Urinary bladder (tissue), 3 donors: ENCODE measurements at regions not wholly inside any gene's neighbourhood (a gene's known extent, or its start where the extent isn't known, plus 50 kb on each side); places are given as distances from the start of the nearest gene placed in this dataset.
"Not testable (repeated sequence)": the region's sequence is repeated elsewhere in the genome, so short reads cannot be mapped to it uniquely, and the experiment has no call there.

ENCODE experiments used
- DNase-seq: peaks from one replicate; pipeline ENCODE4 v3.0.0-alpha.2; 2015; ENCODE audit errors: extremely low spot score
- H3K27ac ChIP-seq: one replicate; pipeline ENCODE4 v1.5.1; 2013; ENCODE audit warnings: low read depth, mild to moderate bottlenecking, moderate library complexity
- H3K36me3 ChIP-seq: one replicate; pipeline ENCODE4 v1.6.1; 2013; ENCODE audit warnings: mild to moderate bottlenecking, moderate library complexity; ENCODE audit not compliant: insufficient read depth
- H3K4me1 ChIP-seq: one replicate; pipeline ENCODE4 v1.6.1; 2013; ENCODE audit warnings: mild to moderate bottlenecking, moderate library complexity; ENCODE audit not compliant: insufficient read depth
- H3K4me3 ChIP-seq: one replicate; pipeline ENCODE4 v1.5.1; 2013; ENCODE audit warnings: low read depth, low read length
- whole genome bisulfite sequencing: extraction: QIAGEN DNeasy Blood & Tissue Kit; methylation state at CpG from one replicate; pipeline ENCODE4 v1.1.7; 2013; 5-methylcytosine and 5-hydroxymethylcytosine counted together
- donor health status: healthy with polysubstance abuse.
- donor health status: healthy.

DNA sequence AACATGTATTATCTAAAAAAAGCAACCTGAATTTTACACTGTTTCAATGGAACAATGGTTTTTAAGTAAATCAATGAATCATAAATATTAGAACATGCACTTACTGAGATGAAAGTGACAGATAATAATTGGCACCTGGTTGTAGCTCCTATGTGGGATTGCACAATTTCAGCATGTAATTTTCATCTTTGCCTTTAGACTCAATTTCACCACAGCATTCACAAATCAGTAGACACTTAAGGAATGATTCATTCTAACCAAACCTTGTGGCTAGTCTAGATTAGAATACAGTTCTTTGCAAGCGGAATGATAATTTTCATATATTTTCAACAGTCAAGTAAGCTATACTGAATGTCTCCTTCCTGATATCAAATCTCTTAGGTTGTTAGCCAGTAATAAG lies 853.4 kb downstream of the KCNT2 start:
- no peak overlapping the region for H3K27ac ChIP-seq
- no peaks in the 10 kb centered on the region for H3K4me1 ChIP-seq
- H3K4me3 ChIP-seq, result no peak overlapping the region
- WGBS, result 47% methylated on average over 1 of the region's 1 CpG
- DNase-seq, result no peak
- no peaks in the 10 kb centered on the region for H3K36me3 ChIP-seq

DNA sequence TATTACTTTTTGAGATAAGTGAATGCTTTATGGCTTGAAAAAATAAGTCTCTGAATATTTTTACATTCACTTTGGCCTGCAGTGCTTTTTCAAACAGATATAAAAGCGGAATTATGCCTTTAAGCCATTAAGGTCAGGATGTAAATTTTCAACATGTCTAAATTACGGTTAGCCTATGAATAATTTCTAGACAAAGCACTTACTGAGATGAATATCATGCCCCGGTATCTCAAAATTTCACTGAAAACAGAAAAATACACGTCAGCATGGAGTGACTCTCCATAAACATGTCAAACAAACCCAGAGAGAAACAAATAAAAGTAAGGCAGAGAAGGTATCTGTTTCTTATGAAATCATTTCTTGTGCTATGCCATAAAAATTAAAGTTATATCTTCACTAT lies 853.9 kb downstream of the KCNT2 start:
- Histone ChIP-seq H3K36me3 (no peaks in the 10 kb centered on the region), H3K4me1 (no peaks in the 10 kb centered on the region), H3K4me3 (no peak overlapping the region), H3K27ac (no peak overlapping the region)
- WGBS, result 59% methylated on average over 4 of the region's 4 CpGs
- DNase-seq, result peak; percentile 2

DNA sequence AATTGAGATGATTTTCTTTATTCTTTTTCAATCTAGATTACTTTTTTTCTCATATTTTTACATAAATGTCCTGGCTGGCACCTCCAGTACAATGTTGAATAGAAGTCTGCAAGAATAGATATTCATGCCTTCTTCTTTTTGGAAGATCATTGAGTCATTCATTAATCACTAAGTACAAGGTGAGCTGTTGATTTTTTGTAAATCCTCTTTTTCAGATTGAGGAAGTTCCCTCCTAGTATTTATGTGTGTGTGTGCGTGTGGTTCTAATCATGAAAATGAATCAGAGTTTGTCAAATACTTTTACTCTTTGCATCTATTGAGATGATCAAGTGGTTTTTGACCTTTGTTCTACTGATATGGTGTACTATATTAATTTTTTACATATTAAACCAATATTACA lies 859.3 kb downstream of the KCNT2 start:
- WGBS, result 90% methylated on average over 1 of the region's 1 CpG
- no peak overlapping the region for H3K4me3 ChIP-seq

DNA sequence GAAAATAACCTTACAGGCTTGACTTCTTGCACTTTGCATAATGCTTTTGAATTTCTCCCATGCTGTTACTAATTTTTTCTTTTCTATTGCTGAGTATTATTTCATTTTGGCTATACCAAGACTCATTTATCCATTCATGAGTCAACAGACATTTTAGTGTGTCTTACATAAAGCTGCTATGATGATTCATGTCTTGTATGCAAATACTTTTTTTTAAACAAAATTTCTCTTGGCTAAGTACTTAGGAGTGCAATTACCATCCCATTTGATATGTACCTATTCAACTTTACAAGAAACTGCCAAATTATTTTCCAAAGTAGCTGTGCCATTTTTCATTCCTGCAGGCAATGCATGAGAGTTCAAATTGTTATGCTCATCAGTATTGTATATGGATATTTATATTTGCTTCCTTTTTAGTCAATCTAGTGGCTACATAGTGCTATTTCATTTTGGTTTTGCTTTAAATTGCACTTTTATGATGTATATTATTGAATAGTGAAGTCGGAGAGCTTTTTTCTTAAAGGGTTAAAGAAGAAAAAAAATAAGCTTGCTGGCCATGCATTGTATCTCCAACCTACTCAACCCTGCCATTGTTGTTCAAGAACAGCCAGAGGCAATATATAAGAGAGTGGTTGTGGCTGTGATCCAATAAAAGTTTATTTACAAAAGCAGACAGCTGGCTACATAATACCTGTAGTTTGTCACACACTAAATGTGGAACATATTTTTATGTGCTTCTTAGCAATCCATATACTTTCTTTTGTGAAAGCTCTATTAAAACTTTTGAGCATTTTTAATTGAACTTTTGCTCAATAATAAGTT lies 862.8 kb downstream of the KCNT2 start:
- Histone ChIP-seq H3K4me3 (no peak overlapping the region), H3K27ac (no peak overlapping the region), H3K4me1 (no peaks in the 10 kb centered on the region), H3K36me3 (no peaks in the 10 kb centered on the region)
- WGBS, result 81% methylated on average over 1 of the region's 1 CpG
- DNase-seq, result no peak

More for the DNA sequence above, 859.3 kb downstream of the KCNT2 start:
- no peaks in the 10 kb centered on the region for H3K4me1 ChIP-seq
- H3K27ac ChIP-seq, result no peak overlapping the region
- DNase-seq, result no peak
- H3K36me3 ChIP-seq, result no peaks in the 10 kb centered on the region

DNA sequence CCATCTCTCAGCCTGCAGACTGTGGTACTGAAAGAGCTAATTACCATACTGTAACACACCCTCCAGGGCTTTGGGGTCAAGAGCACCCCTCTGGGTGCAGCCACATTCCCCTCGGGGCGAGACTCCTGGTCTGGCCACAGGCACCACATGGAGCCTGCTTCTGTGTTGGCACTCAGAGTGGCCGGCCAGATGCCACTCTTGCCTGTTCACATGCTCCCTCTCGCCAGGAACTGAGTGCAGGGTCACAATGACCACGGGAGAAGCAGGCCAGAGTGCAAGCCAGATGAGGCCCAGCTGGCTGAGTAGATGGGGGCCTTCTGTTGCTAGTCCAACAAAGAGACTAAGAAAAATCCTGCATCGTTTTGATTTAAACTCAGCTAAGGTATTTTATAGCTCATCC lies 864.0 kb downstream of the KCNT2 start:
- Histone ChIP-seq H3K4me1 (no peaks in the 10 kb centered on the region), H3K36me3 (no peaks in the 10 kb centered on the region), H3K27ac (no peak overlapping the region), H3K4me3 (no peak overlapping the region)
- WGBS, result 88% methylated on average over 6 of the region's 6 CpGs
- DNase-seq, result no peak

DNA sequence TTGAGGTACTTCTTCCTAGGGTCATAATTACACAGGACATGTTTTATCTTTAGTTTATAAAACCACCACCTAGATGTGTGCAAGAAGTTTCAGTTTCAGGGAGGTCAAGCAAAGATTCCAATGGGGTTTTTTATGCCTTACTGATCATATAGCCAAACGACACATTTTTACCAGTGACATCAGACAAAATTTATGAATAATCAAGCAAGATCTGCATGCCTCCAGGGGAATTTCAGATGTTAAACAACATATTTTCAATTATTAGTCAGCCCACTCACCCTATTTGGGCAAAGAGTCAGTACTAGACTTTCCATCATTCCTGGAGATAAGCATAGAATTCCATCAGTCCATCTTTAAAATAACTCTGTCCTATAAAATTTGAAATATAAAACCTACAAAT lies 867.4 kb downstream of the KCNT2 start:
- Histone ChIP-seq H3K27ac (no peak overlapping the region), H3K4me3 (no peak overlapping the region), H3K36me3 (no peaks in the 10 kb centered on the region), H3K4me1 (no peaks in the 10 kb centered on the region)
- WGBS, result 80% methylated on average over 1 of the region's 1 CpG
- no peak for DNase-seq

DNA sequence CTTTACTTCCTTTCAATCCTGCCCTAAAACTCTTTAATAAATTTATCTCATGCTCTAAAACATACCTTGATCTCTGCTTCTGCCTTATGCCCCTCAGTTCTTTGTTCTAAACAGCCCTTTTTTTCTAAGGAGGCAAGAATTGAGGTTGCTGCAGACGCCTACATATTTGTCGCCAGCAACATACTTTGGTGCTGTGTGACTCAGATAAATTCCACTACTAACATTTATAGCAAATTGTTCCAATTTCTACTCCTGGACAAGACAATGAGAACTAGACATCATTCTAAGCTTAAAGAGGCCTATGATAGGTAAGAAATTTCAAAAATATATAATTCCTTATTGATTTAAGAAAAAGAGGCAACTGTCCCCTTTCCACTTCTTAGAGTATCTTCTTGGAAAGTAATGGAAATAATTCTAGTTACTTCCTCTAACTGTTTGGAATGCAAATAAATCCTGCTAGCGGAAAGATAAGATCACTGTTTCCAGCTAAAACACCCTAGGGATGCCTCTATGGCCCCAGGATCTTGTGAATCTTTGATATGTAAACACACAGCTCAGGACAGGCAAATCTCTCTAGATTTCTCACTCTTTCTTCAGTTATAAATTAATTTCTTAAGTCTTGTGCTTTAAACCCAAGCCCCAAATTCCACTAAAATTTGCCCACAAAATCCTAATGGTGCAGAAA lies 869.1 kb downstream of the KCNT2 start:
- no peak for DNase-seq
- 78% methylated on average over 3 of the region's 3 CpGs for WGBS
- Histone ChIP-seq H3K36me3 (no peaks in the 10 kb centered on the region), H3K27ac (no peak overlapping the region), H3K4me3 (no peak overlapping the region), H3K4me1 (no peaks in the 10 kb centered on the region)

DNA sequence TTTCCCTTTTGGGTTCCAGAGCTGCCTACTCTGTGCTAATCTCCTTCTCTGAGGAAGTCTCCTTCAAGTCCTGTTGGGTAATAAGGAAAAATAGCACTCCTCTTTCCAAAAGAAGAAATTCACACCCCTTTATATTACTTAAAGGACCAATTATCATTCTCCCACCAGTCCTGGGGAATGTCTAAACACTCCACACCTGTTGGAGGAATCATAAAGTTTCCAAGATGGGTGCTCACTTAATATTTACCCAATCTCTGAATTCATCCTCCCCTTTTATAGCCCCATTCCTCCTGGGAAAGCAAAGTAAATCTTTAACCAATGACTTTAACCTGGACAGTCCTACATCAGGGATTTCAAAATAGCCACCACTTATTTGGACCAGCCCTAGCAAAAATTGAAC lies 873.1 kb downstream of the KCNT2 start:
- Histone ChIP-seq H3K4me3 (no peak overlapping the region), H3K27ac (no peak overlapping the region), H3K36me3 (no peaks in the 10 kb centered on the region), H3K4me1 (no peaks in the 10 kb centered on the region)
- no peak for DNase-seq

DNA sequence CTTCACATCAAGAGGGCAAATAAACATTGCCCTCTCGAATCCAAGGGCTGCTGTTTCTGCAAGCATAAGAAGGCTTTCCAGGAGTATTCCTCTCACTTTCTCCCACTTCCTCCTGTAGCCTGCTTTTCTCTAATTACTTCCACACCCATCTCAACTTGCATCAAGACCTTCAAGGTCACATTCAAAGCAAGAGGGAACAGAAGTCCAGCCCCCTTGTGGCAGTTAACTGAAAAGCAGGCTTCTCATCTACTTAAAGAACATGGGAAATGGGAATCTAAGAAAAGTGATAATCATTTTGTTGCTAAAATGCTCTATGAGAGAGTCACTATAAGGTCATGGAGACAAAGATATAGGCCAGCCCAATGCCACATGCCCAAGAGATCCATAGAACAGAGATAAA lies 874.4 kb downstream of the KCNT2 start:
- H3K27ac ChIP-seq, result no peak overlapping the region
- no peaks in the 10 kb centered on the region for H3K4me1 ChIP-seq
- no peak for DNase-seq
- H3K36me3 ChIP-seq, result no peaks in the 10 kb centered on the region
- WGBS, result 90% methylated on average over 1 of the region's 1 CpG
- no peak overlapping the region for H3K4me3 ChIP-seq

DNA sequence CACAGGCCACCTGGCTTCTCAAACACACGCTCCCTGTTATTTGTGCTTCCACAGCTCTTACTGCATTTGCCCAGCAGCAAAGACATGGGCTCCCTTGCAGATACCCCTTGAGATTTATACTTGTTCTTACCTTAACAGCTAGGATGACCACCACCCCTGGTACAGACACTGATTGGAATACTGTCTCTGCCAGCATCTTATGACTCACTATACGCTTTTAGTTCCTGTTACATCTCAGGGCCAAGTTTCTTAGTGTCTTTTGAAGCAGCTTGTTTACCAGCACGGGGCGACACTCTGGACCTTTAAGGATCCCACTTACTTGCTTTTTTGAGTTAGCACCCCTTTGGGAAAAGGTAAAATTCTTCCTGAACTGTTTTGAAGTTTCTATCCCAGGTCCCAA lies 874.8 kb downstream of the KCNT2 start:
- H3K36me3 ChIP-seq, result no peaks in the 10 kb centered on the region
- WGBS, result 82% methylated on average over 4 of the region's 4 CpGs
- no peak overlapping the region for H3K27ac ChIP-seq
- H3K4me3 ChIP-seq, result no peak overlapping the region
- DNase-seq, result no peak
- no peaks in the 10 kb centered on the region for H3K4me1 ChIP-seq

DNA sequence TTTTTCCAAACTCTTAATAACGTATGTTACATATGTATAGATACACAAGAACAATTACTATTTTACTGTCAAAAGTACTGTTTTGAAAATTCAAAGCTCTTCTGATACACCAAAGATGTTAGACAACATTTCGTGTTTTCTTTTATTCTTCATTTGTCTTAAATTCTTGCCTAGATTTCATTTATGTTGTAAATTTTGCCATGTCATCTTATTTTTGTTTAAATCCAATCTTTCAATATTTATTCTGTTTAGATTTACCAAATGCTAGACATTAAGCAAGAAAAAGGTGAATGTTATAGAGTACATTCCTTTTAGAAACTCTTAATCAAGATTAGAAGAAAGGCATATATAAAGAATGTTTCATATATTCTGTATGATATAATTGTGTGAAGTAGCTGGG lies 876.9 kb downstream of the KCNT2 start:
- H3K4me3 ChIP-seq, result no peak overlapping the region
- no peaks in the 10 kb centered on the region for H3K36me3 ChIP-seq
- 89% methylated on average over 2 of the region's 2 CpGs for WGBS
- no peak overlapping the region for H3K27ac ChIP-seq
- no peaks in the 10 kb centered on the region for H3K4me1 ChIP-seq
- no peak for DNase-seq

DNA sequence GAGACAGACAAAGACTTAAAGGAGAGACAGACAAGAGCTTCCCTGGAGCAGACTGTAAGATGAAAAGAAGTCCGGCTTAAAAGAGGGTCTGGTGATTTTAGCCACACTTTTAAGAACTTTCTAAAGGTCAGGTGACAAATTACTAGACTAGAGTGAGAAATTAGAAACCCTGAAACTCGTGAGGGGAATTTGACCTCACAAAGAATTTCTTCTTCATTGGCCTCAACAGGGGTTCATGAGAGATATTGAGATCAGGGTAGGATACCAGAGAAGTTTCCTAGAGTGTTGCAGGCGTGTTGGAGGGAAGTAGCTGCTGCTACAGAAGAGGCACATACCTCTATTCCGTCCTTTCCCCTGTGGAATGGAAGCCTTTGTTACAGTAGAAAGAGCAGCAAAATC lies 884.4 kb downstream of the KCNT2 start:
- Histone ChIP-seq H3K36me3 (no peaks in the 10 kb centered on the region), H3K27ac (no peak overlapping the region), H3K4me1 (no peaks in the 10 kb centered on the region), H3K4me3 (no peak overlapping the region)
- DNase-seq, result no peak
- WGBS, result 86% methylated on average over 4 of the region's 4 CpGs

DNA sequence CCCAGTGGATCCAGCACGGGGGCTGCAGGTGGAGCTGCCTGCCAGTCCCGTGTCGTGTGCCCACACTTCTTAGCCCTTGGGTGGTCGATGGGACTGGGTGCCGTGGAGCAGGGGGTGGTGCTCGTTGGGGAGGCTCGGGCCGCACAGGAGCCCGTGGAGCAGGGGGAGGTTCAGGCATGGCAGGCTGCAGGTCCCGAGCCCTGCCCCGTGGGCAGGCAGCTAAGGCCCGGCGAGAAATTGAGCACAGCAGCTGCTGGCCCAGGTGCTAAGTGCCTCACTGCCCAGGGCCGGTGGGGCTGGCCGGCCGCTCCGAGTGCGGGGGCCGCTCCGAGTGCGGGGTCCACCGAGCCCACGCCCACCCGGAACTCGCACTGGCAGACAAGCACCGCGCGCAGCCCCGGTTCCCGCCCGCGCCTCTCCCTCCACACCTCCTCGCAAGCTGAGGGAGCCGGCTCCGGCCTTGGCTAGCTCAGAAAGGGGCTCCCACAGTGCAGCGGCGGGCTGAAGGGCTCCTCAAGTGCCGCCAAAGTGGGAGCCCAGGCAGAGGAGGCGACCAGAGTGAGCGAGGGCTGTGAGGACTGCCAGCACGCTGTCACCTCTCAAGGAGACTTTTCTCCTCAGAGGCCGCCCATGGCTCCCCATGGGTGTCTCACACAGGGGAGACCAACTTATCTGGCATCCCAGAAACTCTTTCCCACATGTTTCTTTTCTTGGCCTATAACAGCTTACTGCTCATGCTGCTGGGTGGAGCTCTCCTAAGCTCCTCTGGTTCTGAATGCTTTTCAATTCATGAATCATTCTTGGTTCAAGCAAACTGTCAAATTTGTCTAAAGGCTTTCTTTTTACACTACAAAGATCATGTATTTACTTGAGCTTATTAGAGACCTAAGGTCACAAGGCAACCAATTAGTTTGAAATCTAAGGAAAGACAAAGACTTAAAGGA lies 885.1 kb downstream of the KCNT2 start:
- H3K27ac ChIP-seq, H3K36me3 ChIP-seq, DNase-seq, H3K4me3 ChIP-seq, H3K4me1 ChIP-seq: not testable (repeated sequence)
- 96% methylated on average over 42 of the region's 42 CpGs for WGBS
